ENCODE measurements at regions not wholly inside any gene's neighbourhood (a gene's known extent, or its start where the extent isn't known, plus 50 kb on each side); places are given as distances from the start of the nearest gene placed in this dataset.

GRCh38 chr2:62284471-62284870 lies 88.6 kb downstream of the B3GNT2 start (continued):
- TF ChIP-seq, protein P1, sequence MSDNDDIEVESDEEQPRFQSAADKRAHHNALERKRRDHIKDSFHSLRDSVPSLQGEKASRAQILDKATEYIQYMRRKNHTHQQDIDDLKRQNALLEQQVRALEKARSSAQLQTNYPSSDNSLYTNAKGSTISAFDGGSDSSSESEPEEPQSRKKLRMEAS (CRISPR knock-in tag; IDR thresholded peaks at IDR 0.05), result no peak
- no peak for TF ChIP-seq NFE2L1 (CRISPR knock-in tag; IDR thresholded peaks at IDR 0.05)
- no peak for TF ChIP-seq ZNF396 (CRISPR knock-in tag; IDR thresholded peaks at IDR 0.05; ENCODE audit: borderline replicate concordance)

DNA sequence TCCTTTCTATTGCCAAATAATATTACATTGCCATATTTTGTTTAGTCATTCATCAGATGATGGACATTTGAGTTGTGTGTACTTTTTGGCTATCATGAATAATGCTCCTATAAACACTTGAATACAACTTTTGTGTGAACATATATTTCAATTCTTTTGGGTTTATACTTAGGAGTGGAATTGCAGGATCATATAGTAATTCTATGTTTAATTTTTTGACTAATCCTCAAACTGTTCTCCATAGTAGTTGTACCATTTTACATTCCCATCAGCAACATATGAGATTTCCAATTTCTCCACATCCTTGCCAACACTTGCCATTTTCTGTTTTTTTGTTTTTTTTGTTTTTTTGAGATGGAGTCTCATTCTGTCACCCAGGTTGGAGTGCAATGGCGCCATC lies 87.2 kb downstream of the B3GNT2 start:
- Mint-ChIP-seq H3K27me3 (ENCODE audit: low read depth) (peaks cover 10% of the 10 kb centered on the region), H3K36me3 (peaks cover 55% of the 10 kb centered on the region), H3K27ac (no peak overlapping the region), H3K4me3 (no peak overlapping the region), H3K9me3 (peaks cover 79% of the 10 kb centered on the region), H3K4me1 (peaks cover 3% of the 10 kb centered on the region; the same call in 1 of the 2 replicates)
- POLR2A ChIA-PET, result no interaction called here
- DNase-seq (ENCODE audit: low spot score) (no peak), ATAC-seq (no peak)
- CTCF ChIA-PET, result no interaction called here
- TF ChIP-seq ZNF671 (CRISPR knock-in tag; IDR thresholded peaks at IDR 0.05), result no peak

- Mint-ChIP-seq H3K9me3 (peaks cover 88% of the 10 kb centered on the region), H3K27me3 (ENCODE audit: low read depth) (peaks cover 16% of the 10 kb centered on the region), H3K27ac (no peak overlapping the region), H3K4me1 (no peaks in the 10 kb centered on the region), H3K4me3 (no peak overlapping the region), H3K36me3 (peaks cover 65% of the 10 kb centered on the region)
- TF ChIP-seq HMGA2 (CRISPR knock-in tag; IDR thresholded peaks at IDR 0.05), result peak; percentile 81
- TF ChIP-seq, protein P2, sequence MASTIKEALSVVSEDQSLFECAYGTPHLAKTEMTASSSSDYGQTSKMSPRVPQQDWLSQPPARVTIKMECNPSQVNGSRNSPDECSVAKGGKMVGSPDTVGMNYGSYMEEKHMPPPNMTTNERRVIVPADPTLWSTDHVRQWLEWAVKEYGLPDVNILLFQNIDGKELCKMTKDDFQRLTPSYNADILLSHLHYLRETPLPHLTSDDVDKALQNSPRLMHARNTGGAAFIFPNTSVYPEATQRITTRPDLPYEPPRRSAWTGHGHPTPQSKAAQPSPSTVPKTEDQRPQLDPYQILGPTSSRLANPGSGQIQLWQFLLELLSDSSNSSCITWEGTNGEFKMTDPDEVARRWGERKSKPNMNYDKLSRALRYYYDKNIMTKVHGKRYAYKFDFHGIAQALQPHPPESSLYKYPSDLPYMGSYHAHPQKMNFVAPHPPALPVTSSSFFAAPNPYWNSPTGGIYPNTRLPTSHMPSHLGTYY (CRISPR knock-in tag; IDR thresholded peaks at IDR 0.05), result no peak
- TF ChIP-seq NFATC4 (CRISPR knock-in tag; IDR thresholded peaks at IDR 0.05), result no peak
- no peak for TF ChIP-seq OVOL2 (CRISPR knock-in tag; IDR thresholded peaks at IDR 0.05; ENCODE audit: borderline replicate concordance)
- ATAC-seq (no peak), DNase-seq (ENCODE audit: low spot score) (no peak)
- CTCF ChIA-PET, result no interaction called here
- POLR2A ChIA-PET, result no interaction called here
Observed at GRCh38 chr2:62281663-62282062, 85.7 kb downstream of the B3GNT2 start.

DNA sequence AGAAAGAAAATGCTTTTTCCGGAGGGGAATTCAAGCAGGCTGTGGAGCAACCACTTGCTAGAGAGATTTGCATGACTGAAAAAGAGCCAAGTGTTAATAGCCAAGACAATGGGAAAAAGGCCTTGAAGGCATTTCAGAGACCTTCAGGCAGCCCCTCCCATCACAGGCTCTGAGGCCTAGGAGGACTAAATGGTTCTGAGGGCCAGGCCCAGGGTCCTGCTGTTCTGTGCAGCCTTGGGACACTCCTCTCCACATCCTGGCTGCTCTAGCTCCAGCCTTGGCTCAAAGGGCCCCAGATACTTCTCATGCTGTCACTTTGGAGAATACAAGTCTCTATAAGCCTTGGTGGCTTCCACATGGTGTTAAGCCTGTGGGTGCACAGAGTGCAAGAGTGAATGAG lies 81.8 kb downstream of the B3GNT2 start:
- Mint-ChIP-seq H3K27me3 (ENCODE audit: low read depth) (peaks cover 14% of the 10 kb centered on the region), H3K9me3 (peaks cover 80% of the 10 kb centered on the region), H3K36me3 (peaks cover 52% of the 10 kb centered on the region), H3K27ac (no peak overlapping the region), H3K4me1 (no peaks in the 10 kb centered on the region), H3K4me3 (no peak overlapping the region)
- TF ChIP-seq JUN (CRISPR knock-in tag; IDR thresholded peaks at IDR 0.05) (no peak), TEAD4 (CRISPR knock-in tag; IDR thresholded peaks at IDR 0.05) (no peak), E2F5 (CRISPR knock-in tag; IDR thresholded peaks at IDR 0.05) (no peak), ETV6 (CRISPR knock-in tag; IDR thresholded peaks at IDR 0.05) (no peak), CREB1 (CRISPR knock-in tag; IDR thresholded peaks at IDR 0.05) (no peak), SMAD3 (CRISPR knock-in tag; IDR thresholded peaks at IDR 0.05; ENCODE audit: borderline replicate concordance) (no peak), NFATC4 (CRISPR knock-in tag; IDR thresholded peaks at IDR 0.05) (no peak), GABPB1 (CRISPR knock-in tag; IDR thresholded peaks at IDR 0.05) (no peak), FOXP4 (CRISPR knock-in tag; IDR thresholded peaks at IDR 0.05) (no peak)
- TF ChIP-seq, protein P2 (CRISPR knock-in tag; IDR thresholded peaks at IDR 0.05), result no peak
- ChIA-PET POLR2A (no interaction called here), CTCF (no interaction called here)
- ATAC-seq, result no peak
- DNase-seq (ENCODE audit: low spot score), result no peak

Measured in WTC11 (cell line).